ENCODE measurements at regions not wholly inside any gene's neighbourhood (a gene's known extent, or its start where the extent isn't known, plus 50 kb on each side); places are given as distances from the start of the nearest gene placed in this dataset.

- TF ChIP-seq POLR2A (IDR thresholded peaks at IDR 0.05) (no peak), CTCF (IDR thresholded peaks at IDR 0.05) (no peak)
Measured at GRCh38 chr20:17790296-17790695, 90.5 kb downstream of the BANF2 start.
